OCI-LY3 (cell line): ENCODE measurements at regions not wholly inside any gene's neighbourhood (a gene's known extent, or its start where the extent isn't known, plus 50 kb on each side); places are given as distances from the start of the nearest gene placed in this dataset.

Experiments used
- H2AFZ ChIP-seq: fragments of 200-600, 300-600 bp; shearing (Covaris generic); 2 replicates; pipeline ENCODE4 v1.6.0; 2014; ENCODE audit warnings: antibody characterized with exemption, low read depth, low read length
- H3K27ac ChIP-seq: fragments of 200-600, 300-600 bp; sonication (generic); 2 replicates; pipeline ENCODE4 v1.5.1; 2014; ENCODE audit warnings: mild to moderate bottlenecking, low read length, moderate library complexity, mixed read lengths
- H3K27me3 ChIP-seq: fragments of 200-600, 300-600 bp; sonication (generic); 2 replicates; pipeline ENCODE4 v1.6.1; 2014; ENCODE audit warnings: low read depth, low read length, mixed read lengths
- H3K36me3 ChIP-seq: fragments of 200-600, 300-600 bp; sonication (generic); replicated peaks from 2 replicates; pipeline ENCODE3; 2014; ENCODE audit warnings: low read depth, low read length, mixed read lengths
- H3K4me1 ChIP-seq: fragments of 300-600, 200-600 bp; sonication (generic); 2 replicates; pipeline ENCODE4 v1.6.1; 2014; ENCODE audit warnings: low read length, mixed read lengths
- H3K4me2 ChIP-seq: fragments of 200-600, 300-600 bp; sonication (generic); 2 replicates; pipeline ENCODE4 v1.6.1; 2014; ENCODE audit warnings: low read length, mixed read lengths
- H3K4me3 ChIP-seq: fragments of 300-600, 200-600 bp; sonication (generic); 2 replicates; pipeline ENCODE4 v1.5.1; 2014; ENCODE audit warnings: antibody characterized with exemption, mild to moderate bottlenecking, low read length, moderate library complexity
- H3K79me2 ChIP-seq: fragments of 300-600, 200-600 bp; shearing (Covaris generic); 2 replicates; pipeline ENCODE4 v1.6.1; 2014; ENCODE audit warnings: mild to moderate bottlenecking, low read length, mixed read lengths
- H3K9ac ChIP-seq: fragments of 300-600, 200-600 bp; shearing (Covaris generic); 2 replicates; pipeline ENCODE4 v1.6.0; 2014; ENCODE audit warnings: mild to moderate bottlenecking, low read length, moderate library complexity
- H3K9me3 ChIP-seq: fragments of 200-600, 300-600 bp; shearing (Covaris generic); 2 replicates; pipeline ENCODE4 v1.6.1; 2014; ENCODE audit warnings: low read length, mixed read lengths; ENCODE audit not compliant: insufficient read depth
- H4K20me1 ChIP-seq: fragments of 200-600, 300-600 bp; sonication (generic); 2 replicates; pipeline ENCODE4 v1.6.1; 2016; ENCODE audit warnings: low read length, mixed read lengths; ENCODE audit not compliant: insufficient read depth
- CTCF ChIP-seq: fragments of 200-600, 300-600 bp; sonication (generic); IDR thresholded peaks from 2 replicates; pipeline ENCODE4 v1.5.1; 2014; ENCODE audit warnings: antibody characterized with exemption, low read length, low read depth
- EZH2phosphoT487 ChIP-seq: fragments of 200-600 bp; shearing (Covaris generic); IDR thresholded peaks from 2 replicates; pipeline ENCODE4 v1.6.1; 2018; ENCODE audit warnings: antibody characterized with exemption, mixed run types, low read depth

DNA sequence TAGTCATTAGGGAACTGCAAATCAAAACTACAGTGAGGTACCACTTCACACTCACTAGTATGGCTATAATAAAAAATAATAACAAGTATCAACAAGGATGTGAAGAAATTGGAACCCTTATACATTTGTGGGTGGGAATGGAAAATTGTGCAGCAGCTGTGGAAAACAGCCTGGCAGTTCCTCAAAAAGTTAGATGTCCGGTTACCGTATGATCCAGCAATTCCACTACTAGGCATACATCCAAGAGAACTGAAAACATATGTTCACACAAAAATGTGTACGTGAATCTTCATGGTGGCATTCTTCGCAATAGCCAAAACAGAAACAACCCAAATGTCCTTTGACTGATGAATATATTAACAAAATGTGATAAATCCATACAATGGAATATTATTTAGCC is 187.9 kb upstream of the LYSMD4 start:
- no peak overlapping the region for H3K4me2 ChIP-seq
- no peaks in the 10 kb centered on the region for H3K36me3 ChIP-seq
- TF ChIP-seq CTCF = no peak
- no peak for TF ChIP-seq EZH2phosphoT487
- no peak overlapping the region for H3K9ac ChIP-seq
- H3K4me3 ChIP-seq = no peak overlapping the region
- no peak overlapping the region for H2AFZ ChIP-seq
- H3K27ac ChIP-seq = no peak overlapping the region
- no peaks in the 10 kb centered on the region for H3K4me1 ChIP-seq
- H4K20me1 ChIP-seq = no peaks in the 10 kb centered on the region
- no peaks in the 10 kb centered on the region for H3K79me2 ChIP-seq
- peaks cover 54% of the 10 kb centered on the region for H3K27me3 ChIP-seq
- H3K9me3 ChIP-seq = no peaks in the 10 kb centered on the region

GRCh38 chr15:99918072-99918471 is 184.8 kb upstream of the LYSMD4 start:
- Histone ChIP-seq H3K9ac (no peak overlapping the region), H3K4me3 (no peak overlapping the region), H3K36me3 (no peaks in the 10 kb centered on the region), H3K27ac (no peak overlapping the region), H3K79me2 (no peaks in the 10 kb centered on the region), H3K27me3 (peaks cover 34% of the 10 kb centered on the region), H3K4me2 (no peak overlapping the region), H3K9me3 (no peaks in the 10 kb centered on the region), H3K4me1 (peaks cover 6% of the 10 kb centered on the region), H4K20me1 (0 out of 2 replicates have a peak, but pooled peaks cover 3% of the 10 kb centered on the region), H2AFZ (no peak overlapping the region)
- TF ChIP-seq EZH2phosphoT487 = no peak
- no peak for TF ChIP-seq CTCF

DNA sequence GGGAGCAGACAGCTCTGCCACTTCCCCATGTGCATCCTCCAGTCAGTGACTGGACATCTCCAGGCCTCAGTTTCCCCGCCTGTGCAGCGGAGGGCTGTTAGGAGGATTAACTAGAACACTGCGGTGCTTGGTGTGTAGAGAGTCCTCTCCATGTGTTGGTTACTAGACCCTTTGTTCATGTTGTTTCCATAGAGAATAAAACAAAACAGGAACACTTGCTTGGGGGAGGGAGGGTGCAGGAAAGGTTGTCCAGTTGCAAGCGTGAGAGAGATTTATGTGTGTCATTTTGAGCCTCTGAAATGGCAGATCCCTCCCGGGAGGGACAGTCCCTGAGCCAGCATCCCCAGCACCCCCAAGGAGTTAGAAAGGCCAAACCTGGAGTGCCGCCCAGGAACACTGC is 184.0 kb upstream of the LYSMD4 start:
- TF ChIP-seq CTCF (no peak), EZH2phosphoT487 (no peak)
- no peak overlapping the region for H2AFZ ChIP-seq
- H3K4me3 ChIP-seq = no peak overlapping the region
- H3K4me2 ChIP-seq = no peak overlapping the region
- H4K20me1 ChIP-seq = 0 out of 2 replicates have a peak, but pooled peaks cover 3% of the 10 kb centered on the region
- H3K27ac ChIP-seq = no peak overlapping the region
- no peak overlapping the region for H3K9ac ChIP-seq
- H3K79me2 ChIP-seq = no peaks in the 10 kb centered on the region
- H3K36me3 ChIP-seq = no peaks in the 10 kb centered on the region
- H3K27me3 ChIP-seq = peaks cover 30% of the 10 kb centered on the region
- H3K9me3 ChIP-seq = no peaks in the 10 kb centered on the region
- H3K4me1 ChIP-seq = peaks cover 6% of the 10 kb centered on the region

GRCh38 chr15:99916668-99917223 is 183.5 kb upstream of the LYSMD4 start:
- Histone ChIP-seq H3K9me3 (no peaks in the 10 kb centered on the region), H3K4me2 (no peak overlapping the region), H3K4me1 (peaks cover 6% of the 10 kb centered on the region), H3K36me3 (no peaks in the 10 kb centered on the region), H3K27me3 (peaks cover 25% of the 10 kb centered on the region), H3K4me3 (no peak overlapping the region), H3K27ac (no peak overlapping the region), H3K79me2 (no peaks in the 10 kb centered on the region), H4K20me1 (0 out of 2 replicates have a peak, but pooled peaks cover 3% of the 10 kb centered on the region), H2AFZ (no peak overlapping the region), H3K9ac (no peak overlapping the region)
- TF ChIP-seq CTCF (no peak), EZH2phosphoT487 (no peak)
